Right atrium auricular region (tissue), 2 donors: ENCODE measurements at regions not wholly inside any gene's neighbourhood (a gene's known extent, or its start where the extent isn't known, plus 50 kb on each side); places are given as distances from the start of the nearest gene placed in this dataset.
"Not testable (repeated sequence)": the region's sequence is repeated elsewhere in the genome, so short reads cannot be mapped to it uniquely, and the experiment has no call there.

Experiments
- DNase-seq: peaks from one replicate; pipeline ENCODE4 v3.0.0-alpha.2; 2019; ENCODE audit warnings: low spot score
- H3K27ac ChIP-seq, 2 donors: fragments of 200-600 bp; sonication (generic); 1 replicate in 1 of 2; 2 replicates in 1 of 2; pipeline ENCODE4 v1.5.1; 2016 to 2019
- H3K27me3 ChIP-seq, 2 donors: fragments of 200-600 bp; sonication (generic); one replicate each; pipeline versions ENCODE4 v1.5.1 to v1.6.0; 2017 to 2019
- H3K36me3 ChIP-seq: fragments of 200-600 bp; sonication (generic); one replicate; pipeline ENCODE4 v1.5.1; 2016
- H3K4me1 ChIP-seq, 2 donors: fragments of 200-600 bp; sonication (generic); one replicate each; pipeline versions ENCODE4 v1.5.1 to v1.6.0; 2017 to 2019
- H3K4me3 ChIP-seq, 2 donors: fragments of 200-600 bp; sonication (generic); 1 replicate in 1 of 2; 2 replicates in 1 of 2; pipeline ENCODE4 v1.5.1; 2017 to 2019; ENCODE audit warnings: mild to moderate bottlenecking in 1 of 2, moderate library complexity in 1 of 2
- H3K9me3 ChIP-seq, 2 donors: fragments of 200-600 bp; sonication (generic); one replicate each; pipeline ENCODE4 v1.5.1; 2019
- TF ChIP-seq, protein P1 (sequence below), 2 donors: fragments of 200-600 bp; sonication (generic); IDR thresholded peaks; one replicate each; pipeline ENCODE4 v1.5.1; 2019; ENCODE audit warnings: antibody characterized with exemption in 2 of 2

DNA sequence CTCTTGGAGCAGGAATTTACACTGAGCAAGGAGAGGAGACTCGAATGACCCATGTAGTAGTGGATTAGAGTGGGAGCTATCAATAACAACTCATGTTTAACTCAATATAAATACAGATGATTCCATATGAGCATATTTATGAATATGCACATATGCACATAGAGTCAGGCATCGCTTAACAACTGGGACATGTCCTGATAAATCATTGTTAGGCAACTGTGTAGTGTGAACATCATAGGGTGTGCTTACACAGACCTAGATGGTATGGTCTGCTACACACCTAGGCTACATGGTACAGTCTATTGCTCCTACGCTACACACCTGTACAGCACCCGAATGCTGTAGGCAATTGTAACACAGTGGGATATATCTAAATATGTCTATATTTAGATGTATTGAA, 75.9 kb upstream of the RALGAPA2 start:
- TF ChIP-seq, protein P1, sequence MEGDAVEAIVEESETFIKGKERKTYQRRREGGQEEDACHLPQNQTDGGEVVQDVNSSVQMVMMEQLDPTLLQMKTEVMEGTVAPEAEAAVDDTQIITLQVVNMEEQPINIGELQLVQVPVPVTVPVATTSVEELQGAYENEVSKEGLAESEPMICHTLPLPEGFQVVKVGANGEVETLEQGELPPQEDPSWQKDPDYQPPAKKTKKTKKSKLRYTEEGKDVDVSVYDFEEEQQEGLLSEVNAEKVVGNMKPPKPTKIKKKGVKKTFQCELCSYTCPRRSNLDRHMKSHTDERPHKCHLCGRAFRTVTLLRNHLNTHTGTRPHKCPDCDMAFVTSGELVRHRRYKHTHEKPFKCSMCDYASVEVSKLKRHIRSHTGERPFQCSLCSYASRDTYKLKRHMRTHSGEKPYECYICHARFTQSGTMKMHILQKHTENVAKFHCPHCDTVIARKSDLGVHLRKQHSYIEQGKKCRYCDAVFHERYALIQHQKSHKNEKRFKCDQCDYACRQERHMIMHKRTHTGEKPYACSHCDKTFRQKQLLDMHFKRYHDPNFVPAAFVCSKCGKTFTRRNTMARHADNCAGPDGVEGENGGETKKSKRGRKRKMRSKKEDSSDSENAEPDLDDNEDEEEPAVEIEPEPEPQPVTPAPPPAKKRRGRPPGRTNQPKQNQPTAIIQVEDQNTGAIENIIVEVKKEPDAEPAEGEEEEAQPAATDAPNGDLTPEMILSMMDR (IDR thresholded peaks at IDR 0.05): no peak

DNA sequence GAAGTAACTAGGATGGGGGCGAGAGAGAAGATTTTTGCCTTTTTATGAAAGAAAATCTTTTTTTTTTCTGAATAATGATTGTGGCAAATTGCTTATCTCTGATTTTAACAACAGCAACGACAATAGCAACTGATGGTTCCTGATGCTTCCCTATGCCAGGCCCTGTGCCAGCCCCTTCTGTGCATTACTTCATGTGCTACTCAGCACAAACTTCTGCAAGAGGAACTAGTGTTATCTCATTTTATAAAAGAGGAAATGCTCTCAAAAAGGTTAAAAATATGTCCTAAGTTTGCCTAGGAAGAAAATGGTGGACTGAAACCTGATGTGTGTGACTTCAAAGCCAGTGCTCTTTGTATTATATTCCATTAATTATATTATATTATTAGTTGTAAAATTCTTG, 74.0 kb upstream of the RALGAPA2 start:
- Histone ChIP-seq H3K4me3 (no peak overlapping the region), H3K27me3 (no peaks in the 10 kb centered on the region), H3K36me3 (no peaks in the 10 kb centered on the region), H3K4me1 (peaks cover 0 to 25% of the 10 kb centered on the region in 2 donors), H3K9me3 (no peaks in the 10 kb centered on the region), H3K27ac (no peak overlapping the region)
- TF ChIP-seq, protein P1 (IDR thresholded peaks at IDR 0.05): no peak
- DNase-seq: no peak

More for the DNA sequence above, 75.9 kb upstream of the RALGAPA2 start:
- DNase-seq: no peak
- Histone ChIP-seq H3K27ac (no peak overlapping the region), H3K27me3 (no peaks in the 10 kb centered on the region), H3K4me3 (no peak overlapping the region), H3K36me3 (no peaks in the 10 kb centered on the region), H3K9me3 (no peaks in the 10 kb centered on the region), H3K4me1 (peaks cover 0 to 6% of the 10 kb centered on the region in 2 donors)

DNA sequence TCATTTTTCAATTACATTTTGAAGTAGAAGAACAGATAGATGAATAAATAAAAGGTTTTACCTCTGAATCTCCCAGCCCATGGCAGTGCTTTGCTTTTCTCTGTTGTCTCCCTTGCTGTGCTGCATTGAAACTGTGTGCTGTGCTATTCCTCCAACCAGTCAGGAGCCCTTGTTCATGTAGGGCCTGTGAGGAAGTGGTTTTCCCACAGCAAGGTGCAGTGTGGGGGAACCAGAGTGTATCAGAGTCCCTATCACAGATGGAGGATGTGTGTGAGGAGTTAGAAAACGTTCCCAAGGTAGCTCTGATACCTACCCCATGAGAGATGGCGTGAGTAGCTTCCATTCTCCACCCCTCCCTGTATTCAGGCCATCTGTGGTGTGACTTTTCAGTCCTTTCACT, 72.8 kb upstream of the RALGAPA2 start:
- Histone ChIP-seq H3K4me3 (no peak overlapping the region), H3K27ac (no peak overlapping the region), H3K27me3 (no peaks in the 10 kb centered on the region), H3K4me1 (peaks cover 0 to 37% of the 10 kb centered on the region in 2 donors), H3K36me3 (no peaks in the 10 kb centered on the region), H3K9me3 (no peaks in the 10 kb centered on the region)
- TF ChIP-seq, protein P1 (IDR thresholded peaks at IDR 0.05): no peak
- DNase-seq: no peak

DNA sequence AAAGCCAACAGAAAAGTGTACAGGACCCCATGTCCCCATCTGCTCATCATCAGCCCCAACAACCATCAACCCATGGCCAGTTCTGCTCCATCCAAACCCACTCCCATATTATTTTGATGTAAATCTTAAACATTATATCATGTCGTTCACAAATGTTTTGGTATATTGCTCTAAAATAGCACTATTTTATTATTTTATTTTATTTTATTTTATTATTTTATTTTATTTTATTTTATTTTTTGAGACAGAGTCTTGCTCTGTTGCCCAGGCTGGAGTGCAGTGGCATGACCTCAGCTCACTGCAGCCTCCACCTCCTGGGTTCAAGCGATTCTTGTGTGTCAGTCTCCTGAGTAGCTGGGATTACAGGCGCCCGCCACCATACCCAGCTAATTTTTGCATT, 72.0 kb upstream of the RALGAPA2 start:
- peaks cover 0 to 40% of the 10 kb centered on the region in 2 donors for H3K4me1 ChIP-seq
- H3K27me3 ChIP-seq, H3K4me3 ChIP-seq, DNase-seq, H3K36me3 ChIP-seq, H3K9me3 ChIP-seq, H3K27ac ChIP-seq: not testable (repeated sequence)

DNA sequence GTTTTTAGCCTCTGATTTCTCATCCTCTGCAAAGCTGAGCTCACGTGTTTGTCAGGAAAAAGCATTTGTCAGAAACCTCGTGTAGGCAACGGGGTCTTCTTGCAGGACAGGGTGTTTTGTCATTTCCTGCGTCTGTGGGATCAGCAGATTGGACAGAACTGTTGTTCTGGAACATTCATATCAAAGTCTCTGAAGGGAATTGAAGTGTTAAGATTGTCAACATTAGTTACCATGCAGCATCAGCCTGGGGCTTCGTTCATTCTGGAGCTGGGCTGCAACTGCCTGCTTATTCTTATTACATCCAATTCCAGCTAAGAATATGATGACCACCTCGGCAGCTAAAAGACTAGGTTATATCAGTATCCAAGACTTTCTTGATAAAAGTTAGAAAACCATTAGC, 71.0 kb upstream of the RALGAPA2 start:
- TF ChIP-seq, protein P1 (IDR thresholded peaks at IDR 0.05): no peak
- H3K27me3 ChIP-seq: no peaks in the 10 kb centered on the region
- peaks cover 0 to 40% of the 10 kb centered on the region in 2 donors for H3K4me1 ChIP-seq
- no peak for DNase-seq
- H3K27ac ChIP-seq: no peak overlapping the region
- H3K4me3 ChIP-seq: no peak overlapping the region
- H3K36me3 ChIP-seq: no peaks in the 10 kb centered on the region
- H3K9me3 ChIP-seq: no peaks in the 10 kb centered on the region

DNA sequence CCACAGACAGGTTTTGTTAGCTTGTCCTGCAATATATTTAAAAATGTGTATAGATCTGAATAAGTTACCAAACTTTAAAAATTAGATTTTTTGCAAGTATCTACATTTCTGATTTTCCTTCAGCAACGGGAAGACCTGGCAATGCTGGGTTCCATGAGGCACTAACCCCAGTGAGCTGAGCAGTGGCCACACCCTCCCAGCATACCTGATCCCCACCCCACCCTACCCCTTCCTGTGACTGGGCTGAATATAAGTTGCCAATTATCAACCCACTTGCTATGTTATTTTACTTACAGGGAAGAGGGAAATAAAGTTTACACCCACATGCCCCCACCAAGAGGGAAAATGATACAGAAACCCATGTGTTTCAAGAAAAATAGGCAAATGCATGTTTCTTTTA, 70.3 kb upstream of the RALGAPA2 start:
- H3K27me3 ChIP-seq: no peaks in the 10 kb centered on the region
- peaks cover 0 to 40% of the 10 kb centered on the region in 2 donors for H3K4me1 ChIP-seq
- H3K27ac ChIP-seq: no peak overlapping the region
- H3K36me3 ChIP-seq: no peaks in the 10 kb centered on the region
- H3K9me3 ChIP-seq: no peaks in the 10 kb centered on the region
- TF ChIP-seq, protein P1 (IDR thresholded peaks at IDR 0.05): no peak
- no peak for DNase-seq
- H3K4me3 ChIP-seq: no peak overlapping the region
